HFFc6 (cell line): ENCODE measurements at regions not wholly inside any gene's neighbourhood (a gene's known extent, or its start where the extent isn't known, plus 50 kb on each side); places are given as distances from the start of the nearest gene placed in this dataset.

ENCODE experiments used
- DNase-seq: peaks from one replicate; pipeline ENCODE4 v3.0.0-alpha.2; 2018
- H3K27ac Mint-ChIP-seq: 2 replicates; pipeline ENCODE4 v1.8.0; 2020; ENCODE audit warnings: mild to moderate bottlenecking, mixed read lengths
- H3K27me3 Mint-ChIP-seq: 2 replicates; pipeline ENCODE4 v1.8.0; 2021; ENCODE audit warnings: mild to moderate bottlenecking, moderate library complexity, mixed read lengths; ENCODE audit not compliant: insufficient read depth
- H3K36me3 Mint-ChIP-seq: 2 replicates; pipeline ENCODE4 v1.8.0; 2021; ENCODE audit warnings: low read depth, mixed read lengths
- H3K4me1 Mint-ChIP-seq: 2 replicates; pipeline ENCODE4 v1.8.0; 2020; ENCODE audit warnings: low read depth, mixed read lengths
- H3K4me3 Mint-ChIP-seq: 2 replicates; pipeline ENCODE4 v1.8.0; 2020; ENCODE audit warnings: mild to moderate bottlenecking, moderate library complexity, mixed read lengths
- H3K9me3 Mint-ChIP-seq: 2 replicates; pipeline ENCODE4 v1.8.0; 2020; ENCODE audit warnings: mild to moderate bottlenecking, mixed read lengths
- CTCF ChIP-seq: fragments of 200-600 bp; sonication (generic); IDR thresholded peaks from 2 replicates; pipeline ENCODE4 v1.5.0; 2021; ENCODE audit warnings: antibody characterized with exemption, mild to moderate bottlenecking

GRCh38 chr11:106176817-106177216 lies 99.4 kb downstream of the AASDHPPT start:
- Mint-ChIP-seq H3K36me3 (peaks cover 5% of the 10 kb centered on the region; the same call in 1 of the 2 replicates), H3K4me3 (no peak overlapping the region), H3K27me3 (no peaks in the 10 kb centered on the region; the same call in none of the 2 replicates), H3K9me3 (peaks cover 12% of the 10 kb centered on the region; the same call in 1 of the 2 replicates), H3K4me1 (peaks cover 18% of the 10 kb centered on the region; the same call in 1 of the 2 replicates), H3K27ac (no peak overlapping the region)
- no peak for DNase-seq
- TF ChIP-seq CTCF = no peak

GRCh38 chr11:106177311-106177710 lies 99.8 kb downstream of the AASDHPPT start:
- Mint-ChIP-seq H3K4me3 (no peak overlapping the region), H3K4me1 (peaks cover 18% of the 10 kb centered on the region; the same call in 1 of the 2 replicates), H3K27me3 (no peaks in the 10 kb centered on the region; the same call in none of the 2 replicates), H3K27ac (no peak overlapping the region), H3K36me3 (peaks cover 5% of the 10 kb centered on the region; the same call in 1 of the 2 replicates), H3K9me3 (peaks cover 12% of the 10 kb centered on the region; the same call in 1 of the 2 replicates)
- TF ChIP-seq CTCF = no peak
- DNase-seq = no peak

- Mint-ChIP-seq H3K9me3 (peaks cover 12% of the 10 kb centered on the region; the same call in 1 of the 2 replicates), H3K27ac (no peak overlapping the region), H3K4me3 (no peak overlapping the region), H3K36me3 (peaks cover 5% of the 10 kb centered on the region; the same call in 1 of the 2 replicates), H3K4me1 (peaks cover 9% of the 10 kb centered on the region; the same call in 1 of the 2 replicates), H3K27me3 (no peaks in the 10 kb centered on the region; the same call in none of the 2 replicates)
- no peak for DNase-seq
- TF ChIP-seq CTCF = no peak
Measured at GRCh38 chr11:106178361-106178760, 100.9 kb downstream of the AASDHPPT start.

GRCh38 chr11:106179048-106179447 lies 101.6 kb downstream of the AASDHPPT start:
- DNase-seq = no peak
- Mint-ChIP-seq H3K4me3 (no peak overlapping the region), H3K4me1 (peaks cover 2% of the 10 kb centered on the region; the same call in 1 of the 2 replicates), H3K27ac (no peak overlapping the region), H3K27me3 (no peaks in the 10 kb centered on the region; the same call in none of the 2 replicates), H3K36me3 (peaks cover 5% of the 10 kb centered on the region; the same call in 1 of the 2 replicates), H3K9me3 (peaks cover 12% of the 10 kb centered on the region; the same call in 1 of the 2 replicates)
- TF ChIP-seq CTCF = no peak

GRCh38 chr11:106186630-106187029 lies 109.2 kb downstream of the AASDHPPT start:
- Mint-ChIP-seq H3K27me3 (no peaks in the 10 kb centered on the region; the same call in 1 of the 2 replicates), H3K4me1 (no peaks in the 10 kb centered on the region), H3K36me3 (no peaks in the 10 kb centered on the region), H3K27ac (no peak overlapping the region), H3K4me3 (no peak overlapping the region), H3K9me3 (peaks cover 14% of the 10 kb centered on the region)
- no peak for TF ChIP-seq CTCF
- no peak for DNase-seq
